Panc1 (cell line): ENCODE measurements at regions not wholly inside any gene's neighbourhood (a gene's known extent, or its start where the extent isn't known, plus 50 kb on each side); places are given as distances from the start of the nearest gene placed in this dataset.

Experiments used
- ATAC-seq: fragments of 200-7000 bp; cut with Tn5 transposase; 2 replicates; pipeline ENCODE4 v1.9.1; 2020; ENCODE audit warnings: mild to moderate bottlenecking, moderate library complexity
- BruUV-seq: library from RNA; stranded (reverse); fragments of 400-500 nt; replicated peaks from 2 replicates; lab custom pipeline; 2021; lab: Mats Ljungman, UMichigan
- CTCF ChIA-PET: fragments of 300-600 bp; sonication (Branson Sonifier 250); formaldehyde crosslinking; loops from one replicate; lab custom pipeline; 2022; ENCODE audit warnings: antibody characterized with exemption; lab: Charles Lee
- POLR2A ChIA-PET: fragments of 300-600 bp; sonication (Branson Sonifier 250); formaldehyde crosslinking; loops from one replicate; lab custom pipeline; 2022; ENCODE audit warnings: antibody characterized with exemption; lab: Charles Lee
- DNase-seq: peaks from one replicate; pipeline ENCODE4 v3.0.0-alpha.2; 2010; ENCODE audit warnings: low read depth, low spot score
- H3K27ac ChIP-seq: 2 replicates; pipeline ENCODE4 v1.5.1; 2011; ENCODE audit warnings: mild to moderate bottlenecking, low read length, inconsistent platforms
- H3K27me3 ChIP-seq: fragments of 200-500 bp; sonication (Bioruptor generic); 2 replicates; pipeline ENCODE4 v1.6.0; 2014; ENCODE audit warnings: low read length, inconsistent platforms; ENCODE audit not compliant: control insufficient read depth, insufficient read depth
- H3K36me3 ChIP-seq: fragments of 200-500 bp; sonication (Bioruptor generic); 2 replicates; pipeline ENCODE4 v1.5.1; 2014; ENCODE audit warnings: inconsistent platforms, mild to moderate bottlenecking, low read length, moderate library complexity; ENCODE audit not compliant: control insufficient read depth, insufficient read depth
- H3K4me1 ChIP-seq: 2 replicates; pipeline ENCODE4 v1.5.1; 2011; ENCODE audit warnings: inconsistent platforms, mild to moderate bottlenecking, low read length, moderate library complexity; ENCODE audit not compliant: control insufficient read depth, insufficient read depth
- H3K4me3 ChIP-seq, 2 experiments: 2 replicates each; pipeline ENCODE4 v1.5.1; 2011 to 2012; ENCODE audit warnings: low read depth in 2 of 2, low read length in 2 of 2, mild to moderate bottlenecking in 2 of 2, inconsistent platforms in 1 of 2, moderate library complexity in 1 of 2
- H3K9me3 ChIP-seq: fragments of 200-500 bp; sonication (Bioruptor generic); 2 replicates; pipeline ENCODE4 v1.5.1; 2014; ENCODE audit warnings: low read depth, mild to moderate bottlenecking, inconsistent platforms, low read length, moderate library complexity; ENCODE audit not compliant: control insufficient read depth, insufficient read depth
- POLR2AphosphoS5 ChIP-seq: IDR thresholded peaks from 2 replicates; pipeline ENCODE4 v1.6.1; 2012; ENCODE audit warnings: mild to moderate bottlenecking, low read depth, low read length, moderate library complexity
- SIN3A ChIP-seq: IDR thresholded peaks from 2 replicates; pipeline ENCODE4 v1.6.1; 2012; ENCODE audit warnings: low read depth, mild to moderate bottlenecking, low read length, moderate library complexity, borderline replicate concordance; ENCODE audit not compliant: insufficient read depth
- TCF7L2 ChIP-seq: IDR thresholded peaks from 2 replicates; pipeline ENCODE4 v1.6.1; 2011; ENCODE audit warnings: mild to moderate bottlenecking, low read depth, low read length, inconsistent platforms
- in situ Hi-C: cut with HindIII; loops from 2 replicates; pipeline ENCODE4 v1.10.0; 2016; ENCODE audit warnings: low sequenced_read_pairs, low pct_unique_long_range_greater_than_20kb
- intact Hi-C: fragments of 100-400 bp; cut with micrococcal nuclease; formaldehyde crosslinking; loops from one replicate; pipeline ENCODE4 v1.10.0; 2022; ENCODE audit not compliant: unreplicated experiment
- TF ChIP-seq, protein P1 (sequence below), 2 experiments: IDR thresholded peaks; 2 replicates each; pipeline ENCODE4 v1.6.1; 2011 to 2012; ENCODE audit warnings: low read depth in 2 of 2, control low read depth in 1 of 2, low read length in 1 of 2, mild to moderate bottlenecking in 1 of 2, moderate library complexity in 1 of 2; ENCODE audit not compliant: insufficient read depth in 1 of 2
- TF ChIP-seq, protein P2 (sequence below): fragments of 450-650 bp; IDR thresholded peaks from 2 replicates; pipeline ENCODE4 v1.5.1; 2017; ENCODE audit warnings: mild to moderate bottlenecking

DNA sequence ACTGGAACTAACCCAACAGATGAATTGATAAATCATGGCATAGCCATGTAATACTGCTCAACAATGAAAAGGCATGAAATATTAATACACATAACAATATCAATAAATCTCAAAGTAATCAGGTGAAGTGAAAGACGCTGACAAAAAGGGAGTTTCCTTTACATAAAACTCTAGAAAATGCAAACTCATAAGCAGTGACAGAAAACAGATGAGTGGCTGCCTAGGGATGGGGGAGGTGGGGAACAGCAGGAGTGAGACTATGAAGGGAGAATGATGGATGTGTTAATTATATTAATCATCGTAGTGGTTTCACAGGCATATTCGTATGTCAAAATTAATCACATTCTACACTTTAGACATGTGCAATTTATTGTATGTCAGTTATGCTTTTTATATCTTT lies 59.8 kb upstream of the SHC3 start:
- TF ChIP-seq POLR2AphosphoS5 (no peak), SIN3A (no peak), TCF7L2 (no peak)
- TF ChIP-seq, protein P1, sequence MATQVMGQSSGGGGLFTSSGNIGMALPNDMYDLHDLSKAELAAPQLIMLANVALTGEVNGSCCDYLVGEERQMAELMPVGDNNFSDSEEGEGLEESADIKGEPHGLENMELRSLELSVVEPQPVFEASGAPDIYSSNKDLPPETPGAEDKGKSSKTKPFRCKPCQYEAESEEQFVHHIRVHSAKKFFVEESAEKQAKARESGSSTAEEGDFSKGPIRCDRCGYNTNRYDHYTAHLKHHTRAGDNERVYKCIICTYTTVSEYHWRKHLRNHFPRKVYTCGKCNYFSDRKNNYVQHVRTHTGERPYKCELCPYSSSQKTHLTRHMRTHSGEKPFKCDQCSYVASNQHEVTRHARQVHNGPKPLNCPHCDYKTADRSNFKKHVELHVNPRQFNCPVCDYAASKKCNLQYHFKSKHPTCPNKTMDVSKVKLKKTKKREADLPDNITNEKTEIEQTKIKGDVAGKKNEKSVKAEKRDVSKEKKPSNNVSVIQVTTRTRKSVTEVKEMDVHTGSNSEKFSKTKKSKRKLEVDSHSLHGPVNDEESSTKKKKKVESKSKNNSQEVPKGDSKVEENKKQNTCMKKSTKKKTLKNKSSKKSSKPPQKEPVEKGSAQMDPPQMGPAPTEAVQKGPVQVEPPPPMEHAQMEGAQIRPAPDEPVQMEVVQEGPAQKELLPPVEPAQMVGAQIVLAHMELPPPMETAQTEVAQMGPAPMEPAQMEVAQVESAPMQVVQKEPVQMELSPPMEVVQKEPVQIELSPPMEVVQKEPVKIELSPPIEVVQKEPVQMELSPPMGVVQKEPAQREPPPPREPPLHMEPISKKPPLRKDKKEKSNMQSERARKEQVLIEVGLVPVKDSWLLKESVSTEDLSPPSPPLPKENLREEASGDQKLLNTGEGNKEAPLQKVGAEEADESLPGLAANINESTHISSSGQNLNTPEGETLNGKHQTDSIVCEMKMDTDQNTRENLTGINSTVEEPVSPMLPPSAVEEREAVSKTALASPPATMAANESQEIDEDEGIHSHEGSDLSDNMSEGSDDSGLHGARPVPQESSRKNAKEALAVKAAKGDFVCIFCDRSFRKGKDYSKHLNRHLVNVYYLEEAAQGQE (IDR thresholded peaks at IDR 0.05; ENCODE audit: insufficient read depth in 1 of 2, low read depth in 2 of 2, low read length in 1 of 2): no peak
- TF ChIP-seq, protein P2, sequence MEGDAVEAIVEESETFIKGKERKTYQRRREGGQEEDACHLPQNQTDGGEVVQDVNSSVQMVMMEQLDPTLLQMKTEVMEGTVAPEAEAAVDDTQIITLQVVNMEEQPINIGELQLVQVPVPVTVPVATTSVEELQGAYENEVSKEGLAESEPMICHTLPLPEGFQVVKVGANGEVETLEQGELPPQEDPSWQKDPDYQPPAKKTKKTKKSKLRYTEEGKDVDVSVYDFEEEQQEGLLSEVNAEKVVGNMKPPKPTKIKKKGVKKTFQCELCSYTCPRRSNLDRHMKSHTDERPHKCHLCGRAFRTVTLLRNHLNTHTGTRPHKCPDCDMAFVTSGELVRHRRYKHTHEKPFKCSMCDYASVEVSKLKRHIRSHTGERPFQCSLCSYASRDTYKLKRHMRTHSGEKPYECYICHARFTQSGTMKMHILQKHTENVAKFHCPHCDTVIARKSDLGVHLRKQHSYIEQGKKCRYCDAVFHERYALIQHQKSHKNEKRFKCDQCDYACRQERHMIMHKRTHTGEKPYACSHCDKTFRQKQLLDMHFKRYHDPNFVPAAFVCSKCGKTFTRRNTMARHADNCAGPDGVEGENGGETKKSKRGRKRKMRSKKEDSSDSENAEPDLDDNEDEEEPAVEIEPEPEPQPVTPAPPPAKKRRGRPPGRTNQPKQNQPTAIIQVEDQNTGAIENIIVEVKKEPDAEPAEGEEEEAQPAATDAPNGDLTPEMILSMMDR: no peak
- H3K27ac ChIP-seq: no peak overlapping the region
- no peak for ATAC-seq

GRCh38 chr9:89243296-89244061 lies 64.9 kb upstream of the SHC3 start:
- ATAC-seq: no peak
- H3K4me1 ChIP-seq: no peaks in the 10 kb centered on the region
- TF ChIP-seq SIN3A (no peak), POLR2AphosphoS5 (no peak), TCF7L2 (no peak)
- TF ChIP-seq, protein P2: no peak
- TF ChIP-seq, protein P1 (IDR thresholded peaks at IDR 0.05; ENCODE audit: insufficient read depth in 1 of 2, low read depth in 2 of 2, low read length in 1 of 2): no peak
- in situ Hi-C loops: no loop called here
- H3K4me3 ChIP-seq: no peak overlapping the region
- no TSS peak for BruUV-seq
- no peaks in the 10 kb centered on the region for H3K27me3 ChIP-seq
- intact Hi-C loops: no loop called here
- DNase-seq: no peak
- H3K36me3 ChIP-seq: no peaks in the 10 kb centered on the region
- no peaks in the 10 kb centered on the region for H3K9me3 ChIP-seq
- ChIA-PET POLR2A (no interaction called here), CTCF (no interaction called here)
- no peak overlapping the region for H3K27ac ChIP-seq

More for the DNA sequence above, 59.8 kb upstream of the SHC3 start:
- H3K36me3 ChIP-seq: no peaks in the 10 kb centered on the region
- DNase-seq: no peak
- no peaks in the 10 kb centered on the region for H3K27me3 ChIP-seq
- CTCF ChIA-PET: no interaction called here
- H3K9me3 ChIP-seq: no peaks in the 10 kb centered on the region
- no peaks in the 10 kb centered on the region for H3K4me1 ChIP-seq
- in situ Hi-C loops: no loop called here
- POLR2A ChIA-PET: no interaction called here
- intact Hi-C loops: no loop called here
- BruUV-seq: no TSS peak
- H3K4me3 ChIP-seq: no peak overlapping the region
